ENCODE measurements at regions not wholly inside any gene's neighbourhood (a gene's known extent, or its start where the extent isn't known, plus 50 kb on each side); places are given as distances from the start of the nearest gene placed in this dataset.

DNA sequence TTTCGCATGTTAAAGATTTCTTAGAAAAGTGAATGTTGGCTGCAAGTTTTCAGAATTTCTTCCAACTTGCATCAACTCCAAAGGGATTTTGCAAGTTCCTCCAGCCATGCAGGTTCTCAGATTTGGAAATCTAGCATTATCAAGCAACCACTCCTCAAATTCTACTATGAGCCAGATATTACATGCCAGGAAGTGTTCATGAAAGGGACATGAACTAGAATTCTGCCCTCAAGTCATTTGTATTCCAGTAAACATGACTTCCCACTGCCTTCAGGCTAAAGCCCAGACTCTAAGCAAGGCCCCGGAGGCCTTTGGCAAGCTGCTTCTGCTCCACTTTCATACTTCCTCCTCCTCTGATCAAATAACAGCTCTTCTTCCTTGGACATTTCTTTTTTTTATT is 111.3 kb upstream of the PAPPA start:
- DNase-seq, result no peak
- in situ Hi-C loops (cut with MboI; ENCODE audit: low pct_unique_long_range_greater_than_20kb, low sequenced_read_pairs), result no loop called here

DNA sequence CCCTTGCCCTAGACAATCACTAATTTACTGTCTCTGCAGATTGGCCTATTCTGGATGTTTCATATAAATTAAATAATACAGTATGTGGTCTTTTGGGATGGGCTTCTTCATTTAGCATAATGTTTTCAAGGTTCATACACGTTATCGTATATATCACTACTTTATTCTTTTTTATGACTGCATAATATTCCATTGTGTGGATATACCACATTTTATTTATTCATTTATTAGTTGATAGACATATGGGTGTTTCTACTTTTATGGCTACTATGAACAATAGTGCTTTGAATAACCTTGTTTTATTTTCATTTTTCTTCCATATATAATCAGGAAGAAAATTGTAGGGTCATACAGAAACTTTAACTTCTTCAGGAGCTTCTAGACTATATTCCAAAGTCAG is 108.5 kb upstream of the PAPPA start:
- in situ Hi-C loops (cut with MboI; ENCODE audit: low pct_unique_long_range_greater_than_20kb, low sequenced_read_pairs), result no loop called here
- DNase-seq, result no peak

DNA sequence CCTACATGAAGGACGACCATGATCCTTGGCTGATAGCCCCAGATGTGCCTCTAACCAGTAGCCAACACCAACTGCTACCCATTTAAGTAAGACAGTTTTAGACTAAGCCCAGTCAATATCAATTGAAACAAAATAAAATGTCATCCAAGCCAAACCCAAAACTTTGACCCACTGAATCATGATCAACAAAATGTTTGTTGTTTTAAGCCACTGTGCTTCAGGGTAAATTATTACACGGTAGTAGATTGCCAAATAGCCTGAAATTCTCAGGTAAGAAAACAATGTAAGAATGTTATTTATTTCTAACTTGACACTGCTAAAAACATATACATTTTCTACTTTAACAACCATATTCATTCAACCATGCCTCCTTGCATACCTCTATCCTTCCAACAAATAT is 105.5 kb upstream of the PAPPA start:
- no peak for DNase-seq
- in situ Hi-C loops (cut with MboI; ENCODE audit: low pct_unique_long_range_greater_than_20kb, low sequenced_read_pairs), result no loop called here

DNA sequence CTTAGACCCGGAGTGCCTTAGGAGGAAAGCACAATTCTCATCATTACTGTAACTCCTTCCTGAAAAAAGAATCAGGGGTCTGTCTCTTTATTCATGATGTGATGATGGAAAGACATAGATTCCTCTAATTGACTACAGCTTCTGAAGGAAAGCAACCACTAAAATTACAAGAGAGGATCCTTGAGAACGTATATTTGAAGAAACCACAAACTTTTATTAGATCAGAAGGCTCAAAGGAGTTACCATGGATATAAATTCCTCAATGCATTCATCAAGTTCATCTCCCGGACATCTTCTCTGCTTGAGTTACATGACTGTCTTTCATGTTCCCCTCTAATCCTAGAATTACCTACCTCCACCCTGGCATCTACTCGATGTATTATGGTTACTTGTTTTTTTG is 104.1 kb upstream of the PAPPA start:
- no peak for DNase-seq
- in situ Hi-C loops (cut with MboI; ENCODE audit: low pct_unique_long_range_greater_than_20kb, low sequenced_read_pairs), result no loop called here

DNA sequence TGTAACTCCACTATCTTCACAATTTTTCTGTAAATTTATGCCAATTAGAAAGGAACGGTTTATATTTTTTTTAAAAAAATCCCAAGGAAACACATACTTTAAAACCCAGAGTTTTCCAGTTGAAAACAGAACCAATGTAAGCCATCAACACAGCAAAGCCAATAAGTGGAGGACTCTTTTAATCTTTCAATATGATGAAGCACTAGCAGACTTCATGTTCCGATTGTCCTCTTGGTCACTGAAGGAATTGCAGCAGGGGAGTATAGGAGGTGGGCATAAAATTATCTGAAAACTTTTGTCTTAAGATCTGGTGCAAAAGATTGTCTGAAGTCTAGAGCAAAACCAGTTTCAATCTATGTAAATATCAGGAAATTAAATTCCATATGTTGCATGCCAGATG is 102.1 kb upstream of the PAPPA start:
- in situ Hi-C loops (cut with MboI; ENCODE audit: low pct_unique_long_range_greater_than_20kb, low sequenced_read_pairs), result no loop called here

DNA sequence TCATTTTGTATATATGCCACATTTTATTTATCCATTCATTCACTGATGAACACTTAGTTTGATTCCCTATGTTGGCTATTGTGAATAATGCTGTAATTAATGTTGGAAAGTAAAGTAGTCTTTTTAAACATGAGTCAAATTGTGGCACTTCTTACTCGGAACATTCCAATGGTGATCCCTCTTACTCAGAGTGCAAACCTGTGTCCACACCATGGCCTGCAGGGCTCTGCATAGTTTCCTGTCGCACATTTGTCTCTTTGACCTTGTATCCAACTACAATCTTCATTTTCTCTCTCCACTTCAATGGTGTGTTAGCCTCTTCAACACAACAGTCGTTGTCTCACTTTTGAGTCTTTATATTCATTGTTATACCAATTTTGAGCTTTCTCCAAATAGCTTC is 98.1 kb upstream of the PAPPA start:
- in situ Hi-C loops (cut with MboI; ENCODE audit: low pct_unique_long_range_greater_than_20kb, low sequenced_read_pairs), result no loop called here
- no peak for DNase-seq

More for the DNA sequence above, 102.1 kb upstream of the PAPPA start:
- no peak for DNase-seq

DNA sequence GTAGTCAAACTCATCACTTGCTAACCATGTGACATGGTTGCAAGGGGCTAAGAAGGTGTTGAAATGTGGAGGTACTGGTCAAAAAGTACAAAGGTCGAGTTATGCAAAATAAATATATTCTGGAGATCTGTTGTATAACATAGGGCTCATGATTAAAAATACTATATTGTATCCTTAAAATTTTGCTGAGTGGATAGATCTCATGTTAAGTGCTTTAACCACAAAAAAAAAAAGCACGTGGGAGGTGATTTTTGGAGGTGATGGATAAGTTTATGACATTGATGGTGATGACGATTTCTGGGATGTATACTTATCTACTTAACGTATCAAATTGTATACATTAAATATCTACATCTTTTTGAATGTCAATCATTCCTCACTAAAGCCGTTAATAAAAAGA is 96.2 kb upstream of the PAPPA start:
- in situ Hi-C loops (cut with MboI; ENCODE audit: low pct_unique_long_range_greater_than_20kb, low sequenced_read_pairs), result no loop called here
- no peak for DNase-seq

DNA sequence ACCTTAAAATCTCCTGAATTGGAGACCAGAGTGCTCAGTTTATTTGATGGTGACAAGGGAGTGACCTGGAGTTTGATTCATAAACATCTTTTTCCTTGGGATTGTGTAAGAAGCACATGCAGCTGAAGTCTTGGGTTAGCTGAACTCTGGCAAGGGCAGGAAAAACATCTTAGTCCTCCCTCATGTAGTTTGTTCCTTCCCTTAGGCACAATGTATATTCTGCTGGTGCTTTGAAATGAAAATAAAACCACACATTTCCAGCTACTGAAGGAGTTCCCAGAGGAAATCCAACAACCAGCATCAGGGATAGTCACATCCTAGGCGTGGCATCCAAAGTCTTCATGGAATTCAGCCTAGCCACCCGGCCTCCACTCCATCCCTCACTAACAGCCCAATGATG is 95.2 kb upstream of the PAPPA start:
- no peak for DNase-seq
- in situ Hi-C loops (cut with MboI; ENCODE audit: low pct_unique_long_range_greater_than_20kb, low sequenced_read_pairs), result no loop called here

DNA sequence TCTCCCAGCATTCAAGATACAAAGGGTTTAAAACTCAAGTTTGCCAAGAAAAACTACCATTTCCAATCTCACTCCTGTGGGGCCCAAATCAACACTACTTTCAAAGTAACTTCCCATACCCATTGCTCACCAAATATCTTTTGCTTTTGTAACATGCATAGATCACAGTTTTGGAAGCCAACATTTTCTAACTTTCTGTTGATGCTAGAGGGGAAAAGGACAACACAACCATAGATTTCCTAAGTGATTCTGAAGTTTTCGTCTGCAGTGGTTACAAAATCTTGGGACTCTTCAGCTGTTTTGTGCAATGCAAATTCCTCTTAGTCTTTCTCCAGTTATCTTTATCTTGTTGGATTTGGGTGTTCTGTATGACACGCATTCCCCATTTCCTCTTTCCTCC is 94.1 kb upstream of the PAPPA start:
- DNase-seq, result no peak
- in situ Hi-C loops (cut with MboI; ENCODE audit: low pct_unique_long_range_greater_than_20kb, low sequenced_read_pairs), result no loop called here

DNA sequence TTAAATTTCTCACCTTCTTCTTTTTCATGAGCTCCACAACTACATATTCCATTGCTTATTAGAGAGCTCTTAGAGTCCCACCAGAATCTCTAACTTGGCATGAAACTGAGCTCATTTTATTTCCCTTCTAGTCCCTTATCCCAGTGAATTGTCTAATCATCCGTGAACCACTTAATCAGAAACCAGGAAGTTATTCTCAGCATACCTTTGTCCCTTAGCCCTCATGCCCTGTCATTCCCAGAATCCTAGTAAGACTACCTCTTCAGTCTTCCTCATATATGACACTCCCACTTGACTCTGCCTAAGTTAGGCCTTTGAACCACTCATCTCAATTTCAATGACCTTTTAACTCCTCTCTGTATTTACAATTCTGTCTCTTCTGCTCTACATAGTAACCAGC is 93.0 kb upstream of the PAPPA start:
- in situ Hi-C loops (cut with MboI; ENCODE audit: low pct_unique_long_range_greater_than_20kb, low sequenced_read_pairs), result no loop called here
- no peak for DNase-seq

DNA sequence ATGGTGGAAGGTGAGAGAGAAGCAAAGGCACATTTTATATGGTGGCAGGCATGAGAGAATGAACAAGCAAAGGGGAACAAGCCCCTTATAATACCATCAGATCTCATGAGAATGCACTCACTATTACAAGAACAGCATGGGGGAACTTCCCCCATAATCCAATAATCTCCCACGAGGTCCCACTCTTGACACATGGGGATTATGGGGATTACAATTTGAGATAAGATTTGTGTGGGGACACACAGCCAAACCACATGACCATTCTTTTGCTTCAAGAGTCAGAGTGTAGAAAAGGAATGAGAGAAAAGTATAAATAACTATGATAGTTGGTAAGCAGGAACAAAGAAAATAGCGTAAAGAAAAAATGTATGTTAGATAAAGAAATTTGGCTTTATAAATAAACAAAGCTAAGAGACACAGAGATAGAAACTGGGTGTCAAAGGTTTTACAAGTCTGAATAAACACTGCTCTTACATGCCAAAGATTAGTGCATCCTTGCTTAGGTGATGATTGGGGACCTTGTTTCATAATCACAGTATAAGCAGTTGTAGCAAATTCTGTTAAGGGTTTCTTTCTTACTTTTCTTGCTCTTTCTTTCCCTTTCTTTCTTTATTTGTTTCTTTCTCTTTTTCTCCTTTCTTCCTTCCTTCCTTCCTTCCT is 91.9 kb upstream of the PAPPA start:
- DNase-seq, result no peak
- in situ Hi-C loops (cut with MboI; ENCODE audit: low pct_unique_long_range_greater_than_20kb, low sequenced_read_pairs), result no loop called here

DNA sequence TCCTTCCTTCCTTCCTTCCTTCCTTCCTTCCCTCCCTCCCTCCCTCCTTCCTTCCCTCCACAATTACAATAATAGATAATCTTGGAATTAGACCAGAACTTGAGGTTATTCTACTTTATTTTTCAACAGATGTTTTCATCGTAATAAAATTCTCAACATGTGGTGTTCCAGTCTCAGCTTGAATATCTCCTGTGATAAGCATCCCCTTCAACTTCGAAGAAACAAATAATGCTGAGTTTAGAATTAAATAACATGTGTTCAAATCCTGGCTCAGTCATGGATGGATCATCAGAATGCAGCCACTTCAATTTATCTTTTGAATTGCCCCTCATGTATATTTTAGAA is 91.4 kb upstream of the PAPPA start:
- no peak for DNase-seq
- in situ Hi-C loops (cut with MboI; ENCODE audit: low pct_unique_long_range_greater_than_20kb, low sequenced_read_pairs), result no loop called here

DNA sequence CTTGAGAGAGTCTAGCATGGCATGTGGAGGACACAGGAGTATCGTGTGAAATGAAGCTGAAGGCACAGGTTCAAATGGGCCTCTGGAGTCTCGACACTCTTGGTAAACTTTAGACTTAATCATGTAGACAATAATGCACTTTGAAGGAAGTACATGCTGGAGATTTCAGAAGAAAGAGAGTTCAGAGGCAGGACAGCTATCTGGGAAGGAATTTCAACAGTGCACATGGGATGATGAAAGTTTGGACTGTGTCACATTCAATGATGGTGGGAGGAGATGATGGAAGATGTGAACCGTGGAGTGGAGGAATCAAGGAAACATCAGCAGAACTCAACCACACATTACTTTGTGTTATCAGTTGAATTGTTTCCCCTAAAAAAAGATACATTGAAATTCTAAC is 88.6 kb upstream of the PAPPA start:
- in situ Hi-C loops (cut with MboI; ENCODE audit: low pct_unique_long_range_greater_than_20kb, low sequenced_read_pairs), result no loop called here

DNA sequence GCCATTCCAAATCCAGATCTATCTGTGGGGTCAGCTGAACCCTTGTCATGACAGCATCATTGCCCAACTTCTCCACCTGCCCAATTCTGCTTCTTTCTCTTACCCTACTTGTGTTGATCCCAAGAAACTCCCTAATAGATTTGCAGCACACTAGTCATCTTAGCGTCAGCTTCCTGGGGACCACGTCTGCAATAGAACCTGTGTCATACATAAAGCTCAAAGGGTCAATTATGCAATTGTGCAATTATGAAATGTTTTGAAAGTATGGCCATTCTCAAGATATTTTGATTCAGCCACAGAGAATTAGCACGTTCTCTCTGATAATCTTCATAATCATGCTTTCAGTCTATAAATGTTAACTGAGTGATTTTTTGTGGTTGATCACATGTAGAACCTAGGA is 87.4 kb upstream of the PAPPA start:
- in situ Hi-C loops (cut with MboI; ENCODE audit: low pct_unique_long_range_greater_than_20kb, low sequenced_read_pairs), result no loop called here
- DNase-seq, result no peak

More for the DNA sequence above, 88.6 kb upstream of the PAPPA start:
- no peak for DNase-seq

DNA sequence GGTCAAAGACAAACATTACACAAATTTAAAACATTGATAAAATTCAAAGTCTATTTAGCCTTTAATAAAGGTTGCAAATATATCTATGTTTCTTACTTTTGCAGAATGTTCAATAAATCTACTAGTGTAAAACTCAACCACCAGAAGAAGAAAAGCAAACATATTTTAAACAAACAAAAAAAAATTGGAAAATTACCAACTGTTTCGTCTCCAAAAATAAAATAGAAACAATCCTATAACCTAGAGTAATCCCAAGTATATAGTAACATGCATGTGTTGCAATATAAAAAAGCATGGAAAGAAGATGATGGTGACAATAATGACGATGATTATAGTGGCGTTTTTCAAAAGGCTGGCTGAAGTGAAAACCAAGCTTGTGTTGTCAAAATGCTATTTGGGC is 86.0 kb upstream of the PAPPA start:
- in situ Hi-C loops (cut with MboI; ENCODE audit: low pct_unique_long_range_greater_than_20kb, low sequenced_read_pairs), result no loop called here
- DNase-seq, result no peak

DNA sequence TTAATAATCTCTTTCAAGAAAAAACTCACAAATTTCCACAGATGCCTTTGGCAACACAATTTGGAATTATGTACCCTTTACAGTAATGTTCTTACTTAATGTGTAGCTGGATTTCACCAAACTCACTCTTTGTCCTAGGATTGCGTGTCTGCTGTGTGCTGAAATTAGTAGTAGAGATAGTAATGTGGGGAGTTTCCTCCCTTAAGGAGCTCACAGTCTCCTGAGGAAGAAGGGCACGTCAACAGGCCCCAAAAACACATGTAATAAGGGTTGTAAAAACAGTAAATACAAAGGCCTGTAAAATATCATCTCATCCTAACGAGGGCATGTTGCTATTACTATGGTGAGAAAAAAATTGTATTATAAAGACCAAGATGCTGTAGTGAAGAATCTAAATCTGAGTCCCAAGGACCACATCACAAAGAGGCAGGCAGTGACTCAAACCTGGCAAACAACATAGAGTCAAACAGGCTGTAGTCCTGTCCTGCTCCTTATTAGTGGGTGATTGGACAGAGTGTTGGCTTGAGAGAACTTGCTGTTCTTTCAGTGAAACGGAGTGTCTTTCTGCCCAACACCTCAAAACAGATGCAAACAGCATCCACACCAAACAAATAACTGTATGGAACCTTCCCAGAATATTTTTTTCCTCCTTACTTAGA is 83.2 kb upstream of the PAPPA start:
- no peak for DNase-seq
- in situ Hi-C loops (cut with MboI; ENCODE audit: low pct_unique_long_range_greater_than_20kb, low sequenced_read_pairs), result no loop called here

DNA sequence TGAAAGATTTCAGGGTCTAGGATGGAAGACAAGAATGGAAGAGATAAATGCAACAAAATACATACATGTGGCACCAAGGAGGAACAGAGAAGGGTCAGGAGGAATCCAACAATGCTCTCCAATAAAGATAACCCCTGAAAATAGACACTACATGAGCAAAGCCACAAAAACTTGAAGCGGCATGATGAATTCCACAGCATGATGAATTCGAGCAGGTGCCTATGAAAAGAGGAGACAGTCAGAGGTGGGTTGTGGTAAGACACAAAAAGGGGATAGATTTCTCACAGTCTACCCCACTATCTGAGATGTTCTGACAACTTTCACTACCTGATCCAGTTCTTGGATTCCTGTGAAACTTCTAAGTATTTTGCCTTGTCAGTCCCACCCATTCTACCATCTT is 81.5 kb upstream of the PAPPA start:
- in situ Hi-C loops (cut with MboI; ENCODE audit: low pct_unique_long_range_greater_than_20kb, low sequenced_read_pairs), result no loop called here

DNA sequence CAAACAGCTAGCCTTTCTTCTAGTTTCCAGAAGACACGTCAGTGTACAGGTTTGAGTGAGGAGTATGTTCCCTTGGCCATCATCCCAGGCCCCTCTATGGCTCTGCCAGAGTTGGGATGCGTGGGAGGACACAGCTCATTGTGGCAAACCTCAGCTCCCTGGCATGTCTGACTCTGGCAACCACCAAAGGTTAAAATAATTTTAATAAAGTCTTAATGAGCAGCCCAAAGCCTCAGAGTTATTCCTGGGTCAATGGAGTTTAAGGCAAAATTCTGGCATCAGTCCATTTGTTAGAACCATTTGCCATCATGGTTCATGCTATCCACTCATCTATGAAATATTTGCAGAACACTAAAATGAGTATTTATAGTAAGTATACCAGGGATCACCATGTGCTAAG is 79.8 kb upstream of the PAPPA start:
- in situ Hi-C loops (cut with MboI; ENCODE audit: low pct_unique_long_range_greater_than_20kb, low sequenced_read_pairs), result no loop called here
- no peak for DNase-seq

More for the DNA sequence above, 81.5 kb upstream of the PAPPA start:
- no peak for DNase-seq

DNA sequence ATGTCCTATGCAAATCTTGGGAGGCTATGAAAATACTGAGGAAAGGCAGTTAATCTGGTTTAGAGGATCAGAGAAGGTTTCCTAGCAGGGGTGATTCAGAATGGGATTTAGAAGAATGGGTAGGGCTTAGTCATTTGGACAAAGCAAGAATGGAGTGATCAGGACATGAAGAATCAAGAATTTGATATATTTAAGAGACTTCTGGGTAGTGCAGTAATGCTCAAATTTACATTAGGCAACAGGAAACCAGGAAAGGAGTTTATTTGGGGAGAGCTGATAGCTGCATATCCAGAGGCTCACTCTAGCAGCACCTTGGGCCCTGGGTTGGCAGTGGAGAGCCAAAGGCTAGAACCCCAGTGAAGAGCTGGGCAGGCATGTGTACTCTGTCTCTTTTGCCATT is 78.9 kb upstream of the PAPPA start:
- in situ Hi-C loops (cut with MboI; ENCODE audit: low pct_unique_long_range_greater_than_20kb, low sequenced_read_pairs), result no loop called here
- no peak for DNase-seq

DNA sequence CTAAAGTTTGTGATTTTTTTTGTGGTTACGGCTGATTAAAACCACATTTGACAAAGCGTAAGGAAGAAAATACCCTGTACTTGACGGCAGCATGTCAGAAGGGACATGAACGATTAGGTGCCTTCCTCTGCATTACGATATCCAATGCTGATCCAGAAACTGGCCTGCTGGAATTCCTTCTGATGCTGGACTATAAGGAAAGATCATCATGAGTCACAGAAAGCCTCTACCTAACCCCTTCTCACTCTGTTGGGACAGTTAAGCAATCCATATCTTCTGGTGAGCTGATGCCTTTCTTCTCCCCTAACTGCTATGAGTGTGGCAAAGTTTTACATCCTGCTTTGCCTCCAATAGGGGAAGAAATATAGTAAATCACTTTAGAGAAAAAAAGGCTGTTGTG is 78.4 kb upstream of the PAPPA start:
- in situ Hi-C loops (cut with MboI; ENCODE audit: low pct_unique_long_range_greater_than_20kb, low sequenced_read_pairs), result no loop called here
- no peak for DNase-seq

DNA sequence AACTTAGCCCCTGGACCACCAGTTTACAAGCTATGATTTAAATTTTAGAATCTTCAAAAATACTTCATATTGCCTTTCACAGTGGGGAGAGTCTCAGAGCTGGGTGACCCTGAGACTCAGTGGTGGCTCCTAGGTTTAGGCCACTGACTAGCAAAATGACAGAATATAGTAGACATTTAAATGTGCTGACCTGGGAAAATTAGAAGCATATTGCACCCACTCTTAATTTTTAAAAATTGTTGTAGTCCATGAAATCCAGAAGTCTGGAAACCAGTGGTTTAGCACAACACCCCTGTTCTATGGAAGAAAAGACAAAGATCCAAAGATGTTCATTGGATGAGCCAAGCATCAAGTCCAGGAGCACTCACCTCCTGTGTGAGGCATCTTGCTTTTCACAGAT is 75.0 kb upstream of the PAPPA start:
- in situ Hi-C loops (cut with MboI; ENCODE audit: low pct_unique_long_range_greater_than_20kb, low sequenced_read_pairs), result no loop called here
- no peak for DNase-seq
